ENCODE measurements at regions not wholly inside any gene's neighbourhood (a gene's known extent, or its start where the extent isn't known, plus 50 kb on each side); places are given as distances from the start of the nearest gene placed in this dataset.

GRCh38 chr5:82403724-82404123 lies 125.6 kb upstream of the RPS23 start:
- DNase-seq (ENCODE audit: low spot score) = no peak

GRCh38 chr5:82403026-82403425 lies 124.9 kb upstream of the RPS23 start:
- DNase-seq (ENCODE audit: low spot score) = no peak

- no peak for DNase-seq (ENCODE audit: low spot score)
These were observed 121.0 kb upstream of the RPS23 start for GRCh38 chr5:82399111-82399510.

- DNase-seq (ENCODE audit: low spot score) = no peak
These were observed 119.7 kb upstream of the RPS23 start for GRCh38 chr5:82397741-82398320.

GRCh38 chr5:82396871-82397514 lies 118.8 kb upstream of the RPS23 start:
- DNase-seq (ENCODE audit: low spot score) = peak; percentile 99

- DNase-seq (ENCODE audit: low spot score) = no peak
These were observed 118.2 kb upstream of the RPS23 start for GRCh38 chr5:82396396-82396795.

GRCh38 chr5:82393951-82394350 lies 115.8 kb upstream of the RPS23 start:
- DNase-seq (ENCODE audit: low spot score) = no peak

- DNase-seq (ENCODE audit: low spot score) = no peak
These were observed 111.9 kb upstream of the RPS23 start for GRCh38 chr5:82390088-82390487.

GRCh38 chr5:82389347-82389746 lies 111.2 kb upstream of the RPS23 start:
- DNase-seq (ENCODE audit: low spot score) = no peak

- DNase-seq (ENCODE audit: low spot score) = peak; percentile 94
These were observed 110.0 kb upstream of the RPS23 start for GRCh38 chr5:82388181-82388580.

GRCh38 chr5:82387819-82388166 lies 109.6 kb upstream of the RPS23 start:
- DNase-seq (ENCODE audit: low spot score) = no peak

GRCh38 chr5:82387001-82387818 lies 109.1 kb upstream of the RPS23 start:
- peak; percentile 95 for DNase-seq (ENCODE audit: low spot score)

- DNase-seq (ENCODE audit: low spot score) = no peak
These were observed 108.4 kb upstream of the RPS23 start for GRCh38 chr5:82386576-82386975.

- DNase-seq (ENCODE audit: low spot score) = no peak
These were observed 106.0 kb upstream of the RPS23 start for GRCh38 chr5:82384034-82384750.

GRCh38 chr5:82381591-82381990 lies 103.4 kb upstream of the RPS23 start:
- DNase-seq (ENCODE audit: low spot score) = no peak

GRCh38 chr5:82376307-82376706 lies 98.2 kb upstream of the RPS23 start:
- no peak for DNase-seq (ENCODE audit: low spot score)

- DNase-seq (ENCODE audit: low spot score) = no peak
These were observed 97.5 kb upstream of the RPS23 start for GRCh38 chr5:82375488-82376244.

GRCh38 chr5:82374637-82375036 lies 96.5 kb upstream of the RPS23 start:
- DNase-seq (ENCODE audit: low spot score) = no peak

- DNase-seq (ENCODE audit: low spot score) = no peak
These were observed 89.8 kb upstream of the RPS23 start for GRCh38 chr5:82367930-82368329.

GRCh38 chr5:82365744-82366228 lies 87.6 kb upstream of the RPS23 start:
- no peak for DNase-seq (ENCODE audit: low spot score)

- no peak for DNase-seq (ENCODE audit: low spot score)
These were observed 86.9 kb upstream of the RPS23 start for GRCh38 chr5:82365026-82365425.

Data from umbilical cord (tissue), 1 donor.